NCI-H2171 (cell line): ENCODE measurements at regions not wholly inside any gene's neighbourhood (a gene's known extent, or its start where the extent isn't known, plus 50 kb on each side); places are given as distances from the start of the nearest gene placed in this dataset.

Experiments used
- DNase-seq: peaks from one replicate; lab custom pipeline; 2025; lab: John Stamatoyannopoulos, UW

GRCh38 chr2:236747426-236747825 lies 177.8 kb downstream of the ACKR3 start:
- DNase-seq: no peak

- DNase-seq: no peak
Measured at GRCh38 chr2:236747925-236748324, 178.3 kb downstream of the ACKR3 start.

- no peak for DNase-seq
Measured at GRCh38 chr2:236748385-236748784, 178.8 kb downstream of the ACKR3 start.

- DNase-seq: no peak
Measured at GRCh38 chr2:236748801-236749200, 179.2 kb downstream of the ACKR3 start.

GRCh38 chr2:236749346-236749745 lies 179.7 kb downstream of the ACKR3 start:
- DNase-seq: no peak

GRCh38 chr2:236752096-236752495 lies 182.5 kb downstream of the ACKR3 start:
- no peak for DNase-seq

- peak; percentile 65 for DNase-seq
Measured at GRCh38 chr2:236753606-236754270, 184.1 kb downstream of the ACKR3 start.

GRCh38 chr2:236754271-236754944 lies 184.8 kb downstream of the ACKR3 start:
- DNase-seq: no peak

- no peak for DNase-seq
Measured at GRCh38 chr2:236755278-236755840, 185.7 kb downstream of the ACKR3 start.

- DNase-seq: no peak
Measured at GRCh38 chr2:236758406-236758805, 188.8 kb downstream of the ACKR3 start.

GRCh38 chr2:236760246-236760645 lies 190.6 kb downstream of the ACKR3 start:
- no peak for DNase-seq

- no peak for DNase-seq
Measured at GRCh38 chr2:236761358-236761757, 191.7 kb downstream of the ACKR3 start.

- no peak for DNase-seq
Measured at GRCh38 chr2:236762628-236763027, 193.0 kb downstream of the ACKR3 start.

GRCh38 chr2:236763857-236764256 lies 194.2 kb downstream of the ACKR3 start:
- no peak for DNase-seq

- DNase-seq: no peak
Measured at GRCh38 chr2:236764716-236765115, 195.1 kb downstream of the ACKR3 start.

GRCh38 chr2:236765478-236765877 lies 195.9 kb downstream of the ACKR3 start:
- no peak for DNase-seq

- no peak for DNase-seq
Measured at GRCh38 chr2:236766850-236767249, 197.2 kb downstream of the ACKR3 start.

GRCh38 chr2:236767941-236768340 lies 198.3 kb downstream of the ACKR3 start:
- DNase-seq: no peak

- no peak for DNase-seq
Measured at GRCh38 chr2:236768393-236769140, 198.9 kb downstream of the ACKR3 start.

- DNase-seq: no peak
Measured at GRCh38 chr2:236769981-236770671, 200.5 kb downstream of the ACKR3 start.

GRCh38 chr2:236772220-236772837 lies 202.7 kb downstream of the ACKR3 start:
- no peak for DNase-seq

- DNase-seq: no peak
Measured at GRCh38 chr2:236773206-236773605, 203.6 kb downstream of the ACKR3 start.
